HFF-Myc (cell line): ENCODE measurements at regions not wholly inside any gene's neighbourhood (a gene's known extent, or its start where the extent isn't known, plus 50 kb on each side); places are given as distances from the start of the nearest gene placed in this dataset.
"Not testable (repeated sequence)": the region's sequence is repeated elsewhere in the genome, so short reads cannot be mapped to it uniquely, and the experiment has no call there.

Experiments
- DNase-seq: peaks from one replicate; pipeline ENCODE4 v3.0.0-alpha.2; 2011; ENCODE audit warnings: low read depth; ENCODE audit errors: extremely low read depth
- H3K4me3 ChIP-seq: replicated peaks from 2 replicates; pipeline ENCODE4 v1.5.1; 2011; ENCODE audit warnings: low read depth, mild to moderate bottlenecking, control low read depth, low read length
- TF ChIP-seq, protein P1 (sequence below): IDR thresholded peaks from 2 replicates; pipeline ENCODE4 v1.5.1; 2012; ENCODE audit warnings: mild to moderate bottlenecking, low read depth, low read length, control low read depth; ENCODE audit errors: missing control alignments

DNA sequence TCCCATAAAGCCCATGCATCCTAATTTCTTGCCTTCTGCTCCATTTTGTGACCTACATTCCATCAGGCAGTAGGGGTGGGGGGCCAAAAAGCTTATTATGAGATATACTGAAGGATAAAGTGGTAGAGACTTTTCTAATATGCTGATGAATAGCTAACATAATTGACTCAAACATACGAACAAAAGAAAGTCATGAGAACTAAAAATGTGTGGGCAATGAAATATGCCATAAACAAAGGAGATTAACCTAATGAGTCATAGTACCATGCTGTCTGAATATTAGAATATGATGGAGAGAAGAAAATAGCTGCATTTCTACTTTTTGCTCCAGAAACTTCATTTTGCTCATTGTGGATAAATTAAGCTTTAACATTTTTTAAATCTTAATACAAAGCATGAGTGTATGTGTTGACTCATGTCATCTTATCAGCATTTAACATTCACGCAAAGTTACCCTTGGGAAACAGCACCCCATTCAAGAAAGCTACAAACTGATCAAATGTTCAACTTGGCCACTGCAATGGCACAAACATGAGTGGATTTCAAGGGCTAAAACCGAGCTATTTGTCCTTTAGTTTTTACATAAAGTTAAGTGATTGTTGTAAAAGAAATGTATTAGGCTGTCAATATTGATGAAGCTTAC, 64.0 kb upstream of the DIO2 start:
- no peak overlapping the region for H3K4me3 ChIP-seq
- TF ChIP-seq, protein P1, sequence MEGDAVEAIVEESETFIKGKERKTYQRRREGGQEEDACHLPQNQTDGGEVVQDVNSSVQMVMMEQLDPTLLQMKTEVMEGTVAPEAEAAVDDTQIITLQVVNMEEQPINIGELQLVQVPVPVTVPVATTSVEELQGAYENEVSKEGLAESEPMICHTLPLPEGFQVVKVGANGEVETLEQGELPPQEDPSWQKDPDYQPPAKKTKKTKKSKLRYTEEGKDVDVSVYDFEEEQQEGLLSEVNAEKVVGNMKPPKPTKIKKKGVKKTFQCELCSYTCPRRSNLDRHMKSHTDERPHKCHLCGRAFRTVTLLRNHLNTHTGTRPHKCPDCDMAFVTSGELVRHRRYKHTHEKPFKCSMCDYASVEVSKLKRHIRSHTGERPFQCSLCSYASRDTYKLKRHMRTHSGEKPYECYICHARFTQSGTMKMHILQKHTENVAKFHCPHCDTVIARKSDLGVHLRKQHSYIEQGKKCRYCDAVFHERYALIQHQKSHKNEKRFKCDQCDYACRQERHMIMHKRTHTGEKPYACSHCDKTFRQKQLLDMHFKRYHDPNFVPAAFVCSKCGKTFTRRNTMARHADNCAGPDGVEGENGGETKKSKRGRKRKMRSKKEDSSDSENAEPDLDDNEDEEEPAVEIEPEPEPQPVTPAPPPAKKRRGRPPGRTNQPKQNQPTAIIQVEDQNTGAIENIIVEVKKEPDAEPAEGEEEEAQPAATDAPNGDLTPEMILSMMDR, result no peak
- no peak for DNase-seq

DNA sequence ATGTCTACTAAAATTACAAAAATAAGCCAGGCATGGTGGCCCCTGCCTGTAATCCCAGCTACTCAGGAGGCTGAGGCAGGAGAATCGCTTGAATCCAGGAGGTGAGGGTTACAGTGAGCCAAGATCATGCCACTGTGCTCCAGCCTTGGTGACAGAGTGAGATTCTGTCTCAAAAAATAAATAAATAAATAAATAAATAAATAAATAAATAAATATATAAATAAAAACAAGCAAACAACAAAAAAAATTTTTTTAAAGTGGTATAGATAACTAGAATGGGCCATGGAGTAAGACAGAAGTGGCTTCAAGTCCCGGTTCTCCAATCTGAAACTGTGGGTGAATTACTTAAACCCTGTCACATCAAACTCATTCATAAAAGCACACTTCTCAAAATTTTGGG, 63.0 kb upstream of the DIO2 start:
- not testable (repeated sequence) for DNase-seq, H3K4me3 ChIP-seq

GRCh38 chr14:80271389-80271788, 60.1 kb upstream of the DIO2 start:
- TF ChIP-seq, protein P1, result no peak
- DNase-seq, result no peak
- no peak overlapping the region for H3K4me3 ChIP-seq

DNA sequence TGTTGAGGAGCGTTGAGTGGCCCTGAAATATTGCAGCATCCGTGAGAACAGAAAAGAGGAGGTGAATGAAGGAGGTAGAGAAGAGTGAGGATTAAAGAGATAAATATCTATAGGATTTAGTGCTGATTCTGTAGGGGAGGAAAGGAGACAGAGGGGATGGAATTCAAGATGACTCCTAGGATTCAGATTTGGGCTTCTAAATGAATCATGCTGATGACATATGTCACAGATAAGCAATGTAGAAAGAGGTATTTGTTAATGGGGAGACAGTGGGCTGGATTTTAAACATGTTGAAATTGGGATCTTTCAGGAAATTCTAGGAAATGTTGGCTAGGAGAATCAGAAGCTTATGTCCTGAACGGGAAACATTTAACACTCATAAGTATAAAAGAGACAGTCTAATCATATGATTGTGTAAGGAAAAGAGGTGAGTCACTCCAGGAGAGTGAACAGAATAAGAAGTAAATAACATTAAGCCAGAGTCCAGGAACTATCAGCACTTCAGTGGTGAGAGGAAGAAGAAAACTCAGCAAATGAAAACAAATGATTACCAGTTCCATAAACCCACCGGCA, 58.1 kb upstream of the DIO2 start:
- TF ChIP-seq, protein P1, result no peak
- DNase-seq, result no peak

DNA sequence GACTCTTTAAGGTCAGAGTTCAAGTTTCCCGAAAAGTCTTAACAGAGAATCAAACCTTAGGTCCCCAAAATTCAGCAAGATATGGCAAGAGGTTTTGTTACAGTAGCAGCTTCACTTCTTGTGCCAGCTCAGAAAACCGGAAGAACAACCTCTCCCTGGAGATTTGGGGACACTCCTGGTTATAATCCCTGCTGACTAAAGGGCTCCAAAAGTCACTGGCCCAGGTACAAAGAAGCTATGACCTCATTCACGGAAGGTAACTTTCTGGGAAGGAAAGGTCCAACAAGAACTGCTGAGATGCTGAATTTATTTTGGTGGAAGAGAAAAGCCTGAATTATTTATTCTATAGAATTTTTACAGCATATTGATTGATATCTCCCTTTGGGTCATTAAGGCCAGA, 55.6 kb upstream of the DIO2 start:
- H3K4me3 ChIP-seq, result no peak overlapping the region
- TF ChIP-seq, protein P1, result no peak
- DNase-seq, result no peak

More for the DNA sequence above, 58.1 kb upstream of the DIO2 start:
- H3K4me3 ChIP-seq, result no peak overlapping the region

DNA sequence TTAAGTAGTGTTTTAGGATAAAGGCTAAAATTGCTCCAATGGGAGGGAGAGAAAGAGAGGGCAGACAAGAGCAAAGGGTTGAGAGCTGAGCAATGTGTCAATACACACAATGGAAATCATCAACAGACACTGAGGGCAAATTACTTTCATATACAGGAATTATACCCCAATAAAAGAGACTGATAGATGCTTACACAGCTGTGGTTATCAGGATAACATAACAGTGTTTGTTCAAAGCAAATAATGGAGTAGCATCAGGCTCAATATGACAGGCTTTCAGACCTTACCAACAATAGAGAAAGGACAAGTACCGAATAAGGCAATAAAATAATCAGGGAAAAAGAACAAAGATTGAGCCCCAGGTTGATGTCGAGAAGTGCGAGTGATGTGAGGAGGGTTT, 53.4 kb upstream of the DIO2 start:
- H3K4me3 ChIP-seq, result no peak overlapping the region
- DNase-seq, result no peak
- TF ChIP-seq, protein P1, result no peak
